Body of pancreas (tissue), 4 donors: ENCODE measurements at regions not wholly inside any gene's neighbourhood (a gene's known extent, or its start where the extent isn't known, plus 50 kb on each side); places are given as distances from the start of the nearest gene placed in this dataset.
"Not testable (repeated sequence)": the region's sequence is repeated elsewhere in the genome, so short reads cannot be mapped to it uniquely, and the experiment has no call there.

Experiments used
- POLR2A ChIP-seq, 3 donors: fragments of 450-650 bp; IDR thresholded peaks; one replicate each; pipeline ENCODE4 v1.6.1; 2016; ENCODE audit warnings: antibody characterized with exemption in 3 of 3, mild to moderate bottlenecking in 2 of 3
- TF ChIP-seq, protein P1 (sequence below), 7 experiments: fragments of 450-650 bp in 4 of 7; fragments of 200-600 bp in 3 of 7; sonication (generic) in 3 of 7; IDR thresholded peaks; one replicate each; pipeline ENCODE4 v1.5.1; 2016 to 2019; ENCODE audit warnings: antibody characterized with exemption in 7 of 7

DNA sequence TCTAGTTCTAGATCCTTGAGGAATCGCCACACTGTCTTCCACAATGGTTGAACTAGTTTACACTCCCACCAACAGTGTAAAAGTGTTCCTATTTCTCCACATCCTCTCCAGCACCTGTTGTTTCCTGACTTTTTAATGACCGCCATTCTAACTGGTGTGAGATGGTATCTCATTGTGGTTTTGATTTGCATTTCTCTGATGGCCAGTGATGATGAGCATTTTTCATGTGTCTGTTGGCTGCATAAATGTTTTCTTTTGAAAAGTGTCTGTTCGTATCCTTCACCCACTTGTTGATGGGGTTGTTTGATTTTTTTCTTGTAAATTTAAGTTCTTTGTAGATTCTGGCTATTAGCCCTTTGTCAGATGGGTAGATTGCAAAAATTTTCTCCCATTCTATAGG is 79.2 kb downstream of the SLC41A2 start:
- TF ChIP-seq, protein P1, sequence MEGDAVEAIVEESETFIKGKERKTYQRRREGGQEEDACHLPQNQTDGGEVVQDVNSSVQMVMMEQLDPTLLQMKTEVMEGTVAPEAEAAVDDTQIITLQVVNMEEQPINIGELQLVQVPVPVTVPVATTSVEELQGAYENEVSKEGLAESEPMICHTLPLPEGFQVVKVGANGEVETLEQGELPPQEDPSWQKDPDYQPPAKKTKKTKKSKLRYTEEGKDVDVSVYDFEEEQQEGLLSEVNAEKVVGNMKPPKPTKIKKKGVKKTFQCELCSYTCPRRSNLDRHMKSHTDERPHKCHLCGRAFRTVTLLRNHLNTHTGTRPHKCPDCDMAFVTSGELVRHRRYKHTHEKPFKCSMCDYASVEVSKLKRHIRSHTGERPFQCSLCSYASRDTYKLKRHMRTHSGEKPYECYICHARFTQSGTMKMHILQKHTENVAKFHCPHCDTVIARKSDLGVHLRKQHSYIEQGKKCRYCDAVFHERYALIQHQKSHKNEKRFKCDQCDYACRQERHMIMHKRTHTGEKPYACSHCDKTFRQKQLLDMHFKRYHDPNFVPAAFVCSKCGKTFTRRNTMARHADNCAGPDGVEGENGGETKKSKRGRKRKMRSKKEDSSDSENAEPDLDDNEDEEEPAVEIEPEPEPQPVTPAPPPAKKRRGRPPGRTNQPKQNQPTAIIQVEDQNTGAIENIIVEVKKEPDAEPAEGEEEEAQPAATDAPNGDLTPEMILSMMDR (IDR thresholded peaks at IDR 0.05) = not testable (repeated sequence)
- not testable (repeated sequence) for TF ChIP-seq POLR2A (IDR thresholded peaks at IDR 0.05)
